CD4-positive, alpha-beta memory T cell (primary cell): ENCODE measurements at regions not wholly inside any gene's neighbourhood (a gene's known extent, or its start where the extent isn't known, plus 50 kb on each side); places are given as distances from the start of the nearest gene placed in this dataset.

Source experiments
- CTCF ChIA-PET: fragments of 350-600 bp; sonication (Branson Sonifier 250); formaldehyde crosslinking; loops from one replicate; lab custom pipeline; 2021; ENCODE audit warnings: inconsistent platforms; ENCODE audit not compliant: partially characterized antibody; lab: Charles Lee
- POLR2A ChIA-PET: fragments of 350-600 bp; sonication (Branson Sonifier 250); formaldehyde crosslinking; loops from one replicate; lab custom pipeline; 2021; ENCODE audit not compliant: partially characterized antibody; lab: Charles Lee
- DNase-seq, 5 donors: peaks; one replicate each; pipeline versions ENCODE4 v3.0.0 to v3.0.0-alpha.2; 2020 to 2022; ENCODE audit warnings: mixed read lengths in 1 of 5
- H3K27ac ChIP-seq: one replicate; pipeline ENCODE4 v1.7.0; 2013; ENCODE audit warnings: low read depth, low read length
- H3K27me3 ChIP-seq: 2 replicates; pipeline ENCODE4 v1.7.0; 2013; ENCODE audit warnings: mild to moderate bottlenecking, low read length, moderate library complexity; ENCODE audit not compliant: insufficient read depth
- H3K36me3 ChIP-seq: 2 replicates; pipeline ENCODE4 v1.7.0; 2013; ENCODE audit warnings: mild to moderate bottlenecking, low read length, moderate library complexity; ENCODE audit not compliant: insufficient read depth
- H3K4me1 ChIP-seq: 2 replicates; pipeline ENCODE4 v1.7.0; 2013; ENCODE audit warnings: mild to moderate bottlenecking, low read length, moderate library complexity; ENCODE audit not compliant: insufficient read depth
- H3K4me3 ChIP-seq, 2 donors: one replicate each; pipeline ENCODE4 v1.7.0; 2013; ENCODE audit warnings: low read length in 2 of 2, mild to moderate bottlenecking in 1 of 2
- H3K9me3 ChIP-seq, 2 donors: one replicate each; pipeline ENCODE4 v1.7.0; 2013; ENCODE audit warnings: low read length in 2 of 2, control low read depth in 1 of 2; ENCODE audit not compliant: control insufficient read depth in 1 of 2
- H3K27ac Mint-ChIP-seq, 7 donors: one replicate each; pipeline ENCODE4 v1.8.0; 2020 to 2021; ENCODE audit warnings: mixed read lengths in 7 of 7, mild to moderate bottlenecking in 6 of 7, inconsistent platforms in 3 of 7, moderate library complexity in 3 of 7
- H3K27me3 Mint-ChIP-seq, 2 donors: one replicate each; pipeline ENCODE4 v1.8.0; 2020 to 2021; ENCODE audit warnings: mixed read lengths in 2 of 2
- H3K36me3 Mint-ChIP-seq, 2 donors: one replicate each; pipeline ENCODE4 v1.8.0; 2020 to 2021; ENCODE audit warnings: mixed read lengths in 2 of 2, inconsistent platforms in 1 of 2, mild to moderate bottlenecking in 1 of 2
- H3K4me1 Mint-ChIP-seq, 4 donors: one replicate each; pipeline ENCODE4 v1.8.0; 2020 to 2021; ENCODE audit warnings: mixed read lengths in 4 of 4, mild to moderate bottlenecking in 1 of 4
- H3K4me3 Mint-ChIP-seq, 8 donors: one replicate each; pipeline ENCODE4 v1.8.0; 2020 to 2021; ENCODE audit warnings: mixed read lengths in 8 of 8, mild to moderate bottlenecking in 7 of 8, moderate library complexity in 6 of 8, inconsistent platforms in 3 of 8
- H3K9me3 Mint-ChIP-seq, 8 donors: one replicate each; pipeline ENCODE4 v1.8.0; 2020 to 2021; ENCODE audit warnings: mixed read lengths in 8 of 8, mild to moderate bottlenecking in 5 of 8, inconsistent platforms in 3 of 8, moderate library complexity in 1 of 8
- intact Hi-C: fragments of 100-400 bp; cut with micrococcal nuclease; formaldehyde crosslinking; loops from one replicate; pipeline ENCODE4 v1.15.1; 2023

- no peak overlapping the region for H3K27ac Mint-ChIP-seq
- DNase-seq: no peak
- peaks cover 0 to 10% (median 5%) of the 10 kb centered on the region in 8 donors for H3K9me3 Mint-ChIP-seq
- Histone ChIP-seq H3K36me3 (no peaks in the 10 kb centered on the region), H3K27ac (no peak overlapping the region), H3K9me3 (no peaks in the 10 kb centered on the region), H3K4me3 (no peak overlapping the region), H3K4me1 (no peaks in the 10 kb centered on the region), H3K27me3 (no peaks in the 10 kb centered on the region)
- H3K4me3 Mint-ChIP-seq: no peak overlapping the region
- intact Hi-C loops: no loop called here
- H3K4me1 Mint-ChIP-seq: no peaks in the 10 kb centered on the region
- no peaks in the 10 kb centered on the region for H3K36me3 Mint-ChIP-seq
- ChIA-PET POLR2A (no interaction called here), CTCF (no interaction called here)
- no peaks in the 10 kb centered on the region for H3K27me3 Mint-ChIP-seq
Measured at GRCh38 chr11:29914203-29914930, 102.5 kb downstream of the KCNA4 start.

DNA sequence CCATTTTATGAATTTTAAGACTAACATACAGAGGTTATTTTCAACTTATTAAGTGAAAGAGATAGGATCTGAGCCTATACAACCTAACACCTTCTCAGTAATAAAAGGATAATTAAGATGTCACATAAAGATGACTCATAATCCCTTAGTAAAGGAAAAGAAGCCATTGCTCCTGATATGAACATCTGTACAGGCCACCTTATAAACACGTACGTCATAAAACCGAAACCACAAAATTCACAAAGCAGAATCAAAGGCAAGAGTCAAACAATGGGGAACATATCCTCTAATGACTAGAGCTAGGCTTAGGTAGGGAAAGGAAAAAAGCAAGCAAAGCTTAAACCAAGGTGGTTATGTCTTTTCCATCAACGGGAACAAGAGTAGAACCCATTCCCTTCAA, 103.5 kb downstream of the KCNA4 start:
- no peak overlapping the region for H3K4me3 ChIP-seq
- ChIA-PET CTCF (interaction anchor here (0.6 kb wide), 1 partner anchor 221 kb away, joined by 3 read pairs; no protein-coding TSS in a partner anchor), POLR2A (no interaction called here)

GRCh38 chr11:29900382-29900781, 116.4 kb downstream of the KCNA4 start:
- Histone ChIP-seq H3K27ac (no peak overlapping the region), H3K9me3 (no peaks in the 10 kb centered on the region), H3K4me3 (no peak overlapping the region), H3K4me1 (no peaks in the 10 kb centered on the region), H3K27me3 (no peaks in the 10 kb centered on the region), H3K36me3 (no peaks in the 10 kb centered on the region)
- H3K27ac Mint-ChIP-seq: no peak overlapping the region
- H3K27me3 Mint-ChIP-seq: no peaks in the 10 kb centered on the region
- POLR2A ChIA-PET: no interaction called here
- H3K4me3 Mint-ChIP-seq: no peak overlapping the region
- H3K36me3 Mint-ChIP-seq: no peaks in the 10 kb centered on the region
- no peaks in the 10 kb centered on the region for H3K4me1 Mint-ChIP-seq
- no peak for DNase-seq
- CTCF ChIA-PET: no interaction called here
- peaks cover 0 to 11% (median 7%) of the 10 kb centered on the region in 8 donors for H3K9me3 Mint-ChIP-seq
- intact Hi-C loops: no loop called here

More for the DNA sequence above, 103.5 kb downstream of the KCNA4 start:
- H3K4me1 ChIP-seq: no peaks in the 10 kb centered on the region
- intact Hi-C loops: no loop called here
- Mint-ChIP-seq H3K36me3 (no peaks in the 10 kb centered on the region), H3K9me3 (peaks cover 0 to 8% (median 4%) of the 10 kb centered on the region in 8 donors), H3K27ac (no peak overlapping the region), H3K4me3 (no peak overlapping the region), H3K27me3 (no peaks in the 10 kb centered on the region), H3K4me1 (no peaks in the 10 kb centered on the region)
- no peaks in the 10 kb centered on the region for H3K36me3 ChIP-seq
- H3K27ac ChIP-seq: no peak overlapping the region
- DNase-seq: no peak
- no peaks in the 10 kb centered on the region for H3K27me3 ChIP-seq
- no peaks in the 10 kb centered on the region for H3K9me3 ChIP-seq

- no peaks in the 10 kb centered on the region for H3K36me3 Mint-ChIP-seq
- no peak overlapping the region for H3K27ac Mint-ChIP-seq
- no peaks in the 10 kb centered on the region for H3K36me3 ChIP-seq
- H3K27me3 ChIP-seq: no peaks in the 10 kb centered on the region
- peaks cover 2 to 30% (median 12%) of the 10 kb centered on the region in 8 donors for H3K9me3 Mint-ChIP-seq
- intact Hi-C loops: no loop called here
- ChIA-PET POLR2A (no interaction called here), CTCF (no interaction called here)
- H3K27me3 Mint-ChIP-seq: no peaks in the 10 kb centered on the region
- H3K4me1 Mint-ChIP-seq: no peaks in the 10 kb centered on the region
- no peak overlapping the region for H3K27ac ChIP-seq
- no peak overlapping the region for H3K4me3 Mint-ChIP-seq
- H3K4me1 ChIP-seq: no peaks in the 10 kb centered on the region
- H3K9me3 ChIP-seq: no peaks in the 10 kb centered on the region
- no peak overlapping the region for H3K4me3 ChIP-seq
- DNase-seq: no peak
Measured at GRCh38 chr11:29879560-29879959, 137.3 kb downstream of the KCNA4 start.

GRCh38 chr11:29876192-29876591, 140.6 kb downstream of the KCNA4 start:
- Mint-ChIP-seq H3K36me3 (no peaks in the 10 kb centered on the region), H3K4me3 (no peak overlapping the region), H3K27me3 (no peaks in the 10 kb centered on the region), H3K9me3 (peaks cover 3 to 33% (median 17%) of the 10 kb centered on the region in 8 donors), H3K27ac (no peak overlapping the region), H3K4me1 (no peaks in the 10 kb centered on the region)
- ChIA-PET POLR2A (no interaction called here), CTCF (no interaction called here)
- no peaks in the 10 kb centered on the region for H3K4me1 ChIP-seq
- H3K9me3 ChIP-seq: no peaks in the 10 kb centered on the region
- H3K4me3 ChIP-seq: no peak overlapping the region
- H3K27ac ChIP-seq: no peak overlapping the region
- no peaks in the 10 kb centered on the region for H3K27me3 ChIP-seq
- no peak for DNase-seq
- H3K36me3 ChIP-seq: no peaks in the 10 kb centered on the region
- intact Hi-C loops: no loop called here

- Mint-ChIP-seq H3K27me3 (no peaks in the 10 kb centered on the region), H3K9me3 (peaks cover 0 to 11% (median 3%) of the 10 kb centered on the region in 8 donors), H3K4me1 (no peaks in the 10 kb centered on the region), H3K36me3 (no peaks in the 10 kb centered on the region), H3K27ac (no peak overlapping the region), H3K4me3 (no peak overlapping the region)
- Histone ChIP-seq H3K4me1 (no peaks in the 10 kb centered on the region), H3K36me3 (no peaks in the 10 kb centered on the region), H3K27ac (no peak overlapping the region), H3K4me3 (no peak overlapping the region), H3K9me3 (no peaks in the 10 kb centered on the region), H3K27me3 (no peaks in the 10 kb centered on the region)
- ChIA-PET CTCF (no interaction called here), POLR2A (no interaction called here)
- intact Hi-C loops: no loop called here
- DNase-seq: no peak
Measured at GRCh38 chr11:29847219-29847618, 169.6 kb downstream of the KCNA4 start.

DNA sequence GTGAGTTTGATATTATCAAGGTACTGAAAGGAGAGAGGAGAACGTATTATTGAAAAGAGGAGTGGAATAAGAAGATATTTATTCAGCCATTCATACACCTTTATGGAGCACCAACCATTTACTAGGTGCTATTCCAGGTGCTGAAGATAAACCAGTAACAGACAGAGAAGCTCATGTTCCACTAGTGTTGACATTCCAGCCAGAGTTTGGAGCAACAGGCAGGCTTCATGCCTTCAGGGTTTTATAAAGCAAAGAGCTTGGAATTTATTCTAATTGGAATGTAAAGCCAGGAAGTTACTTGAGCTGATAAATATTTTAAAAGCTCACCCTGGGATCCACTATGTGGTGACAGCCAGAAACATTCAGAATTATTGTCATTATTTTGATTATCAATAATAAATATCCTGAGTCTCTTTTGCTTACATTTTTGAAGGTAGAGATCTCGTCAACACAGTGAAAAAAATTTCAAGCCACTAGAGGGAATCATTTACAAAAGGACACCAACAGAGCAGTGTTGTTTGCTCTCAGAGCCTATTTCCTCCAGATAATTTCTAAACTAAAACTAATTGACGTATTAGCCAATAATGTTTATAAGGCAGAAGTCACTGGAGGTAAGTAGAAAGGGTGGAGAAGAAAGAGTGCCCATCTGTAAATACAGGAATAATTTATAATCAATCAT, 172.0 kb downstream of the KCNA4 start:
- Histone ChIP-seq H3K27ac (no peak overlapping the region), H3K4me1 (no peaks in the 10 kb centered on the region), H3K9me3 (no peaks in the 10 kb centered on the region), H3K27me3 (no peaks in the 10 kb centered on the region), H3K36me3 (no peaks in the 10 kb centered on the region), H3K4me3 (no peak overlapping the region)
- DNase-seq: no peak
- H3K27me3 Mint-ChIP-seq: no peaks in the 10 kb centered on the region
- no peak overlapping the region for H3K27ac Mint-ChIP-seq
- H3K9me3 Mint-ChIP-seq: peaks cover 0 to 3% (median under 1%) of the 10 kb centered on the region in 8 donors
- POLR2A ChIA-PET: no interaction called here
- intact Hi-C loops: no loop called here
- no peaks in the 10 kb centered on the region for H3K4me1 Mint-ChIP-seq
- H3K36me3 Mint-ChIP-seq: no peaks in the 10 kb centered on the region
- H3K4me3 Mint-ChIP-seq: no peak overlapping the region
- CTCF ChIA-PET: no interaction called here
